NOMO-1 treated with DMSO at 0.1 percent for 48 hours (cell line): ENCODE measurements at regions not wholly inside any gene's neighbourhood (a gene's known extent, or its start where the extent isn't known, plus 50 kb on each side); places are given as distances from the start of the nearest gene placed in this dataset.
A peak's percentile ranks its signal among the peaks of the same experiment; 100 is the strongest.

ENCODE experiments used
- DNase-seq: peaks from one replicate; lab custom pipeline; 2025; ENCODE audit not compliant: unreplicated experiment; lab: John Stamatoyannopoulos, UW

- no peak for DNase-seq
These were observed 251.6 kb upstream of the MEOX2 start for GRCh38 chr7:15938115-15938514.

- no peak for DNase-seq
These were observed 251.1 kb upstream of the MEOX2 start for GRCh38 chr7:15937571-15937970.

- no peak for DNase-seq
These were observed 250.5 kb upstream of the MEOX2 start for GRCh38 chr7:15936991-15937390.

- DNase-seq: no peak
These were observed 245.8 kb upstream of the MEOX2 start for GRCh38 chr7:15932318-15932717.

GRCh38 chr7:15929411-15929810 is 242.9 kb upstream of the MEOX2 start:
- no peak for DNase-seq

- no peak for DNase-seq
These were observed 239.1 kb upstream of the MEOX2 start for GRCh38 chr7:15925608-15926007.

- no peak for DNase-seq
These were observed 238.4 kb upstream of the MEOX2 start for GRCh38 chr7:15924910-15925309.

- no peak for DNase-seq
These were observed 235.5 kb upstream of the MEOX2 start for GRCh38 chr7:15922002-15922401.

GRCh38 chr7:15921576-15921975 is 235.1 kb upstream of the MEOX2 start:
- DNase-seq: no peak

- no peak for DNase-seq
These were observed 234.5 kb upstream of the MEOX2 start for GRCh38 chr7:15920953-15921352.

- DNase-seq: no peak
These were observed 230.3 kb upstream of the MEOX2 start for GRCh38 chr7:15916681-15917380.

- DNase-seq: no peak
These were observed 229.3 kb upstream of the MEOX2 start for GRCh38 chr7:15915686-15916293.

GRCh38 chr7:15914611-15915010 is 228.1 kb upstream of the MEOX2 start:
- DNase-seq: no peak

GRCh38 chr7:15906436-15906835 is 220.0 kb upstream of the MEOX2 start:
- no peak for DNase-seq

GRCh38 chr7:15905251-15906040 is 219.0 kb upstream of the MEOX2 start:
- peak; percentile 19 for DNase-seq

GRCh38 chr7:15891151-15891881 is 204.8 kb upstream of the MEOX2 start:
- peak; percentile 7 for DNase-seq

GRCh38 chr7:15889507-15889906 is 203.0 kb upstream of the MEOX2 start:
- DNase-seq: peak; percentile 44

GRCh38 chr7:15888090-15888489 is 201.6 kb upstream of the MEOX2 start:
- DNase-seq: no peak

GRCh38 chr7:15886626-15887025 is 200.1 kb upstream of the MEOX2 start:
- peak; percentile 88 for DNase-seq

GRCh38 chr7:15885678-15886077 is 199.2 kb upstream of the MEOX2 start:
- peak; percentile 53 for DNase-seq

- DNase-seq: no peak
These were observed 188.3 kb upstream of the MEOX2 start for GRCh38 chr7:15874774-15875173.
